GM21447 (cell line): ENCODE measurements at regions not wholly inside any gene's neighbourhood (a gene's known extent, or its start where the extent isn't known, plus 50 kb on each side); places are given as distances from the start of the nearest gene placed in this dataset.

Experiments
- ATAC-seq: cut with Tn5 transposase; IDR thresholded peaks from one replicate; pipeline ENCODE4 v1.9.1; 2021; ENCODE audit not compliant: unreplicated experiment

GRCh38 chr6:14676977-14677781 is 559.6 kb downstream of the CD83 start:
- no peak for ATAC-seq

- no peak for ATAC-seq
These were observed 564.0 kb upstream of the JARID2 start for GRCh38 chr6:14681699-14682487.

- no peak for ATAC-seq
These were observed 563.1 kb upstream of the JARID2 start for GRCh38 chr6:14682812-14683211.

- no peak for ATAC-seq
These were observed 556.2 kb upstream of the JARID2 start for GRCh38 chr6:14689639-14690038.

- no peak for ATAC-seq
These were observed 555.5 kb upstream of the JARID2 start for GRCh38 chr6:14690120-14691056.

- no peak for ATAC-seq
These were observed 553.7 kb upstream of the JARID2 start for GRCh38 chr6:14692208-14692607.

- ATAC-seq: no peak
These were observed 552.3 kb upstream of the JARID2 start for GRCh38 chr6:14693301-14694192.

GRCh38 chr6:14694308-14694707 is 551.6 kb upstream of the JARID2 start:
- ATAC-seq: no peak

GRCh38 chr6:14695579-14695978 is 550.3 kb upstream of the JARID2 start:
- no peak for ATAC-seq

- ATAC-seq: no peak
These were observed 549.5 kb upstream of the JARID2 start for GRCh38 chr6:14696367-14696766.

GRCh38 chr6:14697427-14697826 is 548.4 kb upstream of the JARID2 start:
- ATAC-seq: no peak

- no peak for ATAC-seq
These were observed 545.9 kb upstream of the JARID2 start for GRCh38 chr6:14699803-14700601.

GRCh38 chr6:14701946-14702345 is 543.9 kb upstream of the JARID2 start:
- no peak for ATAC-seq

- ATAC-seq: no peak
These were observed 543.2 kb upstream of the JARID2 start for GRCh38 chr6:14702678-14703077.

GRCh38 chr6:14703586-14703985 is 542.3 kb upstream of the JARID2 start:
- no peak for ATAC-seq

- no peak for ATAC-seq
These were observed 541.2 kb upstream of the JARID2 start for GRCh38 chr6:14704383-14705271.

GRCh38 chr6:14705841-14706377 is 540.0 kb upstream of the JARID2 start:
- ATAC-seq: no peak

- no peak for ATAC-seq
These were observed 539.4 kb upstream of the JARID2 start for GRCh38 chr6:14706378-14706929.
